Spleen (tissue), 11 donors: ENCODE measurements at regions not wholly inside any gene's neighbourhood (a gene's known extent, or its start where the extent isn't known, plus 50 kb on each side); places are given as distances from the start of the nearest gene placed in this dataset.

ENCODE experiments used
- DNase-seq: peaks from one replicate; pipeline ENCODE4 v3.0.0-alpha.2; 2020
- H3K27ac ChIP-seq, 8 donors: fragments of 200-600 bp; sonication (generic) in 7 of 8; 1 replicate in 4 of 8; 2 replicates in 4 of 8; pipeline versions ENCODE4 v1.5.0 to v1.8.0; 2016 to 2021; ENCODE audit warnings: inconsistent platforms in 4 of 8, mild to moderate bottlenecking in 4 of 8, moderate library complexity in 1 of 8
- H3K27me3 ChIP-seq, 7 donors: fragments of 200-600 bp; sonication (generic) in 6 of 7; replicated peaks in 1 of 7; 1 replicate in 4 of 7; 2 replicates in 3 of 7; pipeline versions ENCODE4 v1.5.0 to v1.8.0; 2016 to 2021; ENCODE audit warnings: inconsistent platforms in 3 of 7, mild to moderate bottlenecking in 1 of 7
- H3K36me3 ChIP-seq, 6 donors: fragments of 200-600 bp; sonication (generic) in 5 of 6; 1 replicate in 4 of 6; 2 replicates in 2 of 6; pipeline versions ENCODE4 v1.5.0 to v1.8.0; 2016 to 2021; ENCODE audit warnings: inconsistent platforms in 2 of 6
- H3K4me1 ChIP-seq, 6 donors: fragments of 200-600 bp; sonication (generic) in 5 of 6; 1 replicate in 3 of 6; 2 replicates in 3 of 6; pipeline versions ENCODE4 v1.5.0 to v1.8.0; 2016 to 2021; ENCODE audit warnings: inconsistent platforms in 3 of 6
- H3K4me3 ChIP-seq, 8 donors: fragments of 200-600 bp; sonication (generic) in 7 of 8; 1 replicate in 4 of 8; 2 replicates in 4 of 8; pipeline versions ENCODE4 v1.5.0 to v1.8.0; 2016 to 2021; ENCODE audit warnings: inconsistent platforms in 4 of 8, mild to moderate bottlenecking in 4 of 8, moderate library complexity in 2 of 8
- H3K9me3 ChIP-seq, 8 donors: fragments of 200-600 bp; sonication (generic) in 7 of 8; 1 replicate in 4 of 8; 2 replicates in 4 of 8; pipeline versions ENCODE4 v1.5.0 to v1.8.0; 2016 to 2021; ENCODE audit warnings: inconsistent platforms in 4 of 8
- CTCF ChIP-seq, 11 experiments: fragments of 200-600 bp in 7 of 11; fragments of 450-650 bp in 4 of 11; sonication (generic) in 4 of 11; IDR thresholded peaks in 8 of 11; conservative IDR thresholded peaks in 3 of 11; 1 replicate in 7 of 11; 2 replicates in 4 of 11; pipeline versions ENCODE4 v1.4.0 to v1.8.0; 2016 to 2021; ENCODE audit warnings: antibody characterized with exemption in 11 of 11, inconsistent platforms in 4 of 11, mild to moderate bottlenecking in 1 of 11
- POLR2A ChIP-seq, 3 donors: fragments of 450-650 bp; IDR thresholded peaks; one replicate each; pipeline ENCODE4 v1.5.1; 2017; ENCODE audit warnings: antibody characterized with exemption in 3 of 3, mild to moderate bottlenecking in 1 of 3
- POLR2AphosphoS5 ChIP-seq, 3 donors: sonication (generic); formaldehyde crosslinking; IDR thresholded peaks; one replicate each; pipeline ENCODE4 v1.5.1; 2017; ENCODE audit warnings: antibody characterized with exemption in 3 of 3
- WGBS, 5 donors: extraction: QIAGEN DNeasy Blood & Tissue Kit in 3 of 5; methylation state at CpG; one replicate each; pipeline versions ENCODE4 v1.1.5 to v1.1.7; 2013 to 2018; 5-methylcytosine and 5-hydroxymethylcytosine counted together
- intact Hi-C: fragments of 100-400 bp; cut with DNase I; formaldehyde crosslinking; loops from one replicate; pipeline ENCODE4 v1.15.0; 2023; ENCODE audit warnings: low total_unique reads
- donor health status: healthy with polysubstance abuse.
- donor health status: DM: no; HTN: no; CAD: no; lungs with moderate emphysema.
- donor health status: DM: no; HTN: no; CAD: no.
- donor health status: Bipolar disorder and iron deficiency.
- donor health status: healthy.
- donor health status: DM: no; HTN: no; CAD: no.
- donor health status: DM: yes; HTN: yes; CAD: no.

GRCh38 chr21:41625428-41625827 lies 117.5 kb upstream of the TMPRSS2 start:
- peaks cover 0 to 16% (median 0%) of the 10 kb centered on the region in 8 donors for H3K9me3 ChIP-seq
- H3K4me3 ChIP-seq: no peak overlapping the region
- H3K27ac ChIP-seq: no peak overlapping the region
- WGBS, 5 donors: 68 to 85% (median 77%) methylated on average over 4 of the region's 4 CpGs
- peaks cover 0 to 67% (median 0%) of the 10 kb centered on the region in 7 donors for H3K27me3 ChIP-seq
- H3K4me1 ChIP-seq: no peaks in the 10 kb centered on the region
- no peak for DNase-seq
- TF ChIP-seq CTCF (IDR thresholded peaks at IDR 0.05 in 8 of 11, conservative IDR thresholded peaks at IDR 0.05 in 3 of 11) (no peak), POLR2A (IDR thresholded peaks at IDR 0.05) (no peak), POLR2AphosphoS5 (IDR thresholded peaks at IDR 0.05) (no peak)
- intact Hi-C loops: no loop called here
- H3K36me3 ChIP-seq: no peaks in the 10 kb centered on the region

GRCh38 chr21:41624674-41625310 lies 116.8 kb upstream of the TMPRSS2 start:
- intact Hi-C loops: no loop called here
- Histone ChIP-seq H3K4me3 (no peak overlapping the region), H3K9me3 (peaks cover 0 to 16% (median 0%) of the 10 kb centered on the region in 8 donors), H3K27ac (no peak overlapping the region), H3K36me3 (no peaks in the 10 kb centered on the region), H3K4me1 (no peaks in the 10 kb centered on the region), H3K27me3 (peaks cover 0 to 73% (median 0%) of the 10 kb centered on the region in 7 donors)
- WGBS, 5 donors: 59 to 68% (median 64%) methylated on average over 7 of the region's 7 CpGs
- no peak for TF ChIP-seq CTCF (IDR thresholded peaks at IDR 0.05 in 8 of 11, conservative IDR thresholded peaks at IDR 0.05 in 3 of 11)
- TF ChIP-seq POLR2A (IDR thresholded peaks at IDR 0.05): no peak
- TF ChIP-seq POLR2AphosphoS5 (IDR thresholded peaks at IDR 0.05): no peak
- no peak for DNase-seq

- DNase-seq: no peak
- no peaks in the 10 kb centered on the region for H3K4me1 ChIP-seq
- 82 to 97% (median 88%) methylated on average over 8 of the region's 8 CpGs for WGBS, 5 donors
- intact Hi-C loops: no loop called here
- H3K27me3 ChIP-seq: peaks cover 0 to 75% (median 0%) of the 10 kb centered on the region in 7 donors
- TF ChIP-seq POLR2AphosphoS5 (IDR thresholded peaks at IDR 0.05): no peak
- no peak for TF ChIP-seq CTCF (IDR thresholded peaks at IDR 0.05 in 8 of 11, conservative IDR thresholded peaks at IDR 0.05 in 3 of 11)
- TF ChIP-seq POLR2A (IDR thresholded peaks at IDR 0.05): no peak
- no peak overlapping the region for H3K27ac ChIP-seq
- no peaks in the 10 kb centered on the region for H3K36me3 ChIP-seq
- H3K4me3 ChIP-seq: no peak overlapping the region
- peaks cover 0 to 7% (median 0%) of the 10 kb centered on the region in 8 donors for H3K9me3 ChIP-seq
Observed at GRCh38 chr21:41623945-41624344, 116.0 kb upstream of the TMPRSS2 start.

GRCh38 chr21:41622831-41623548 lies 115.0 kb upstream of the TMPRSS2 start:
- Histone ChIP-seq H3K4me3 (no peak overlapping the region), H3K9me3 (peaks cover 0 to 6% (median 0%) of the 10 kb centered on the region in 8 donors), H3K4me1 (no peaks in the 10 kb centered on the region), H3K27me3 (peaks cover 0 to 74% (median 0%) of the 10 kb centered on the region in 7 donors), H3K36me3 (no peaks in the 10 kb centered on the region), H3K27ac (no peak overlapping the region)
- no peak for DNase-seq
- 66 to 70% (median 69%) methylated on average over 15 to 26 of the region's 26 CpGs for WGBS, 5 donors
- no peak for TF ChIP-seq POLR2AphosphoS5 (IDR thresholded peaks at IDR 0.05)
- TF ChIP-seq CTCF (IDR thresholded peaks at IDR 0.05 in 8 of 11, conservative IDR thresholded peaks at IDR 0.05 in 3 of 11): no peak
- TF ChIP-seq POLR2A (IDR thresholded peaks at IDR 0.05): no peak
- intact Hi-C loops: no loop called here
